GM18873 (cell line): ENCODE measurements at regions not wholly inside any gene's neighbourhood (a gene's known extent, or its start where the extent isn't known, plus 50 kb on each side); places are given as distances from the start of the nearest gene placed in this dataset.
"Not testable (repeated sequence)": the region's sequence is repeated elsewhere in the genome, so short reads cannot be mapped to it uniquely, and the experiment has no call there.

Experiments used
- ATAC-seq: cut with Tn5 transposase; IDR thresholded peaks from one replicate; pipeline ENCODE4 v1.9.1; 2021; ENCODE audit warnings: mild to moderate bottlenecking, moderate library complexity, moderate number of reproducible peaks; ENCODE audit not compliant: unreplicated experiment, low FRiP score

- ATAC-seq: not testable (repeated sequence)
Observed at GRCh38 chr5:1598950-1599737, 75.4 kb upstream of the LPCAT1 start.

DNA sequence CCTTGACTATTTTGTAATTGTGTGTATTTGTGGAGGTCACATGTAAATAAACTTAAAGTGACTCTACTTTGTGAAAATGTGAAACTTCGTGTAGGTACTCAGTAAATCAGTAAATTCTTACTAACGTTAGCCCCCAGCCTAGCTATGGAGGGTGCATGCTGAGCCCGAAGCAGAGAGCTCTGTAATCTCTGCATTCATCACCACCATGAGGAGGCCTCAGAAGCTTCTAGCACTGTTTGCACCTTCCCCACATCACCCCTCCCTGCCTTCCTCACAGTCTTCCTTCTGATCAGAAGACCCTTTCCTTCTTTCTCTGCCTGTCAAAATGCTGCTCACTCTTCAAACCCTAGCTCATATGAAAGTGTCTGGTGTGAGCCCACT is 73.3 kb upstream of the LPCAT1 start:
- ATAC-seq: not testable (repeated sequence)

DNA sequence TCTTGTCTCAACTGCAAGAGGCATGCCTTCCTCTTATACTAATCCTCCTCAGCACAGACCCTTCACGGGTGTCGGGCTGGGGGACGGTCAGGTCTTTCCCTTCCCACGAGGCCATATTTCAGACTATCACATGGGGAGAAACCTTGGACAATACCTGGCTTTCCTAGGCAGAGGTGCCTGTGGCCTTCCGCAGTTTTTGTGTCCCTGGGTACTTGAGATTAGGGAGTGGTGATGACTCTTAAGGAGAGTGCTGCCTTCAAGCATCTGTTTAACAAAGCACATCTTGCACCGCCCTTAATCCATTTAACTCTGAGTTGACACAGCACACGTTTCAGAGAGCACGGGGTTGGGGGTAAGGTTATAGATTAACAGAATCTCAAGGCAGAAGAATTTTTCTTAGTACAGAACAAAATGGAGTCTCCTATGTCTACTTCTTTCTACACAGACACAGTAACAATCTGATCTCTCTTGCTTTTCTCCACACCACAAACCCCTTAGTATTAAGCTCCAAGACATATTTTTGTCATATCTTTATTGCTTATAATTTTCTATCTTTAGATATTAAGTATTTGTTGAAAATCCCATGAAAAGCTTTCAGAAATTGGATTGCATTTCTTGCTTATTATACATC is 72.8 kb upstream of the LPCAT1 start:
- ATAC-seq: not testable (repeated sequence)

DNA sequence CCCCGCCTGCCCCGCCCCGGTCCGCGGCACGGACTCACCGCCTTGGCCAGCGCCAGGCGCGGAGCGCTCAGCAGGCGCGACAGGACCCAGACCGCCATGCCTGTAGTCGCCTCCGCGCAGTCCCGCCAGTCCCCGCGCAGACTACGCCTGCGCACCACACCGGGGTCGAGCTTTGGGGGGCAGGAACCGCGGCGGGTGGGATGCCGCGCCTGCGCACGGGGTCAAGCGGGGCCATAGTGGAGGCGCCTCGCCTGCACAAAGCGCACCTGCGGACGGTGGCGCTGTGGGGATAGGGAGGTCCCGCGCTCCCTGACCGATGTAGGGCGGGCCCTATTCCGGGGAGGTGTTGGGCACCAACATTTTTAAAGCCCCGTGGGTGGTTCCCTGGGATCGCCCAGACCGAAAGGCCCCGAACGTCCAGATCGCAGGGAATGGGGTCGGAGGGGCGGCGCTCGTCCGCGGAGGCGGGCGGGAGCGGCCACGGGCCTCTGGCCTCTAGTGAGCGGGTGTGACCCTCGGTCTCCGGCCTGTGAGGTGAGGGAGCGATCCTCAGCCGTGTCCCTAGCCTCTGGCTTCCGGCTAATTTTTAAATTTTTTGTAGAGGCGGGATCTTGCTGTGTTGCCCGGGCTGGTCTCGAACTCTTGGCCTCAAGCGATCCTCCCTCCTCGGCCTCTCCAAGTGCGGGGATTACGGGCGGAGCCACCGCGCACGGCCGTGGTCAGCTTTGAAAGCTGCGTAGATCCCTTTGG is 70.8 kb upstream of the LPCAT1 start:
- ATAC-seq: peak; percentile 78

- no peak for ATAC-seq
Observed at GRCh38 chr5:1593903-1594356, 70.2 kb upstream of the LPCAT1 start.

DNA sequence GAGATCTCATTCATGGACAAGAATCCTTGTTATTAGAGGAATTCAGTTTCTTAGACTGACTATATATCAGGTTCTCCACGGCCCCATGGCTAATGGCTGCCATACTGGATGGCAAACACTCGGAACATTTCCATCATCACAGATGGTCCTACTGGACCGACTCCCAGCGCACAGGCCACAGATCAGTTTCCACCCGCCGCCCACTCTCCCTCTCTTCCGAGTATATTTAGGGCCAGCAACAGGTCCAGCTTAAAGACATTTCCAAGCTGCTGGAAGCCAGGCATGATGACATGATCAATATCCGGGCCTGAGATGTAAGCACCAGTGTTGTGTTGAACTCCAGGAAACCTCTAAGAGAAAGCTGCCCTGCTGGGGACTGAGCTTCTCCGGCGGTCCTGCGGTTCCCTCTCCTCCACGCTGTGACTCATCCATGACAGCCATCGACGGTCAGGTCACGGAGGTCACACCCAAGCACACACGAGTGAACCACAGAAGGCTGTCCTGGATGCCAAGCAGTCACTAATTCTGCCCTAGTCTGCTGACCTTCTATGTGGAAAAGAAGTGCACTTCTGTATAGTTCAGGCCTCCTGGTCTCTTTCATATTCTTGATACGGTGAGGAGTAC is 64.4 kb upstream of the LPCAT1 start:
- ATAC-seq: not testable (repeated sequence)

GRCh38 chr5:1583081-1583875 is 59.5 kb upstream of the LPCAT1 start:
- not testable (repeated sequence) for ATAC-seq

DNA sequence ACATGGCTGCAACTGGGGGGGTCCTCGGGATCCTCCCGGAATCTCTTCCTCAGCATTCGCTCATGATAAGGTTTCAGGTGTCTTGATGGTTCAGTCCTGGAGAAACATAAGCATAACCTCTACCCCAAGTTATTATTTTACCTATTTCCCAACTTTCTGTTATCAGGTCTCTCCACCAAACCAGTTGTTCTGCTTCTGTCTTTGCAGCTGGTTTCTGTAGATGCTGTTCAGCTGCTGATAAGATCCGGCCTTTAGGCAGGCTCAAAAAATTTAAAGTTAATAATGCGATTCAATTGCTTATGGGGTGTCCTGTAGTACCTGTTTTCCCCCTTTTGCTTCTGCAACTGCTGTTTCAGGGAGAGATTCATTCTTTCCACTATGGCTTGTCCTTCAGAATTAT is 55.6 kb upstream of the LPCAT1 start:
- not testable (repeated sequence) for ATAC-seq

GRCh38 chr5:1576851-1577250 is 53.1 kb upstream of the LPCAT1 start:
- ATAC-seq: not testable (repeated sequence)

DNA sequence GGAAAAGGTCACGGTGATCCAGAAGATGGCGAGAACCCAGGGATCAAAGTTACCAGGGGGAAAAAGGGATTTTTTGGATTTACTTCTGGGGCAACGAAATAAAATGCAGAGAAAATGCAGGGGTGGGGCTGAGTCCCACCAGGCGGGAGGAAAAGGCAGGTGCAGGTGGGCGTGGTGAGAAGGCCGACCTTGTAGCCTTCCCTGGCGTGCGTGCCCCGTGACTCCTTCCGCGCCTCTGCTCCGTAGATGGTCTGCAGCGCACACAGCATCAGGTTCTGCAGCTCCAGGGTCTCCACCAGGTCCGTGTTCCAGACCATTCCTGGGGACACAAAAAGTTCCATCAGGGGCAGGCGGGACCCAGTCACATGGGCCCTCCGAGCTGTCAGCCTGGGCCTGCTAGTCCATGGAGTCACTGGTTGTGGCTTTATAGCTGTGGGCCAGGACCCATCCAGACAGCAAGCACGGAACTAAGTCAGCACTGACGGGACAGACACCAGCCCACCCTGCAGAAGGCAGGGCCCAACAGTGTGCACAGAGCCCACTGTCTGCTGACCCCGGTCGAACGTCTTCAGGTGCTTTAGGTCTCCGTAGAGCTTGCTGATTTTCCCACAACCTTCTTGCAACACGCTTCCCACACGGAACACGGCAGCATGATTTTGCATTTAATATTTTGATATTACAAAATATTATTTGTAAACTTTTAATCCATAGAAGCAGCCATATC is 52.4 kb upstream of the LPCAT1 start:
- ATAC-seq: not testable (repeated sequence)

GRCh38 chr5:1575491-1575890 is 51.7 kb upstream of the LPCAT1 start:
- ATAC-seq: not testable (repeated sequence)

GRCh38 chr5:1574023-1574318 is 50.2 kb upstream of the LPCAT1 start:
- ATAC-seq: not testable (repeated sequence)

GRCh38 chr5:1573217-1574022 is 49.7 kb upstream of the LPCAT1 start:
- ATAC-seq: not testable (repeated sequence)
